ENCODE measurements at regions not wholly inside any gene's neighbourhood (a gene's known extent, or its start where the extent isn't known, plus 50 kb on each side); places are given as distances from the start of the nearest gene placed in this dataset.

- DNase-seq: no peak
Measured at GRCh38 chr4:178633263-178633662, 1191.0 kb upstream of the AGA start.

- no peak for DNase-seq
Measured at GRCh38 chr4:178664621-178665020, 1222.4 kb upstream of the AGA start.

DNA sequence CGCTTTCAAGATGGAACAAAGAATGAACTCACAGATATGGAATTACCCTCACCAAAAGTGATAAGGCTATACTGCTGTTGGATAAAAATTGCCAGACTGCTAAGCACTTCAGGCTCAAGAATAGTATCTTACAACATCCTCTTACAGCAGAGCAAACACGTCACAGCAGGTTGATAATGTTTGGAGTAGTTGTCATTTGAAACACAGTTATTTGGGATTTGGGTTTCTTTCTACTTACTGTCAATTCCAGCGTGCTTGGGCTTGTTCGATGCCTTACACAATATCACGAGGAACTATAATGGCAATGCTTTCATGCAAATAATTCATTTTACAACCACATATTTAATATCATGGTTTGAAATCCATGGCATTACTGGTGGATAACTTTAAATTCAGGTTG lies 1223.7 kb upstream of the AGA start:
- DNase-seq: no peak

DNA sequence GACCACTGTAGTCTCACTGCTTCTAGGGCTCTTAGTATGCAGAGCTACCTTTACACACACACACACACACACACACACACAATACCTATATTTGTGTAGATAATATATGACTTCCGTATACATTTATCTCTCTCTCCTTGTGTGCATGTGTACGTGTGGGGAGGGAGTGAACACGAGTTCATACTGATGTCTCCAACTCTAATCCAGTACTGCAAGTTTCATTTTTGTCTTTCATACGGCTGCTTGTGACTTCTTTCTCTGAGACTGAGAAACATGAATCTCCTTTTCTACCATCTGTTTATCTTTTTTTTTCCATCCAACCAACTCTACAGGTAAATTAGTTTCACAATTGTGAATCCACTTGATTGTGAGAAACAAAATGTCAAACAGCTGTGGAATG lies 1229.5 kb upstream of the AGA start:
- no peak for DNase-seq

DNA sequence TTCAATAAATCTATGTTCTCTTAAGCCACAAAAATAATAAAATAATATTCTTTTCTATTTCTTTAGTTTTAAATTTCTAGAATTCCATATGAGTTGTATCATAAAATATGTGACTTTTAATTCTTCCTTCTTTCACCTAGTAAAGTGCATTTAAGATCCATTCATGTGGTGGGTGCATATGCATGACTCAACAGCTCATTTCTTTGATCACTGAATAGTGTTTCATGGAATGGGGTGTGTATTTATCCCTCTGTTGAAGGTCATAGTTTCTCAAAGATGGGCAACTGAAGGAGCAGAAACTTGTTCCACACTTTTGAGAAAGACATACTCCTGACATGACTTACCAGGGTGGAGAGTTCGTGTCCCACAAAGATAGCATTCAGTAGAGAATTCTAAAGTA lies 1230.3 kb upstream of the AGA start:
- DNase-seq: no peak

DNA sequence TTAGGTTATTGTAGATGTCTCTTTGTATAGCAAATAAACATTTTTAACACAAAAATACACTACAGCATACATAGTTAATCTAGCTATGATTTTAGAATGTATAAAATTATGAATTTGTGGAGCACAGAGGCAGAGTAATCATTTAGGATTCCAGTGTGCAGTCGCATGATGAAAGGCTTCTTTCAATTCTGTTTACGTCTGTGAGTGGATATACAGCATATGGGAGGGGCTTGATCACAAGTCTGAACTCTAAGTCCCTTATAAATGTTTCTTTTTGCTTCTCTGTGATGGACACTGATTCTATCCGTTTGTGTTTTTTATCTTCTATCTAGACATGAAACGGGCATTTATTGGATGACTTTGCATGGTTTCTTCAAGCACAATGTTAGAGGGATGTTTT lies 1239.6 kb upstream of the AGA start:
- no peak for DNase-seq

- no peak for DNase-seq
Measured at GRCh38 chr4:178689926-178690325, 1247.7 kb upstream of the AGA start.

DNA sequence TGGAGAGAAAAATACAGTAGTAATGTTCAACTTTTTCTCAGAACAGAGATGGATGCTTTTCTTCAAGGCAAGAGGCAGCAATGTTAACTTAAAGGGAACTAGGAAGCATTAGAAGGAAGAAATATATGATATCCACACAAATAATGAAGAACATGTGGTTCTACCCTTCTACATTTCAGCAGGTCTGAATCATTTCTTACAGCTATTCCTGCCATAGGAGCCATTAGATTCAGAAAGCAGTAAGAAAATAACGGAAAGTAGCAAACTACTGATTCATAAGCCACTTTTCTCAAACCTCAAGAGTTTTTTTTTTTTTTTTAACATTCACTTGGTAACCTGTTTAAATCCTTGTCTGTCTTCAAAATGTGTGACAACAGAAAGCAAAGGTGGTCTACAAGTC lies 1251.6 kb upstream of the AGA start:
- no peak for DNase-seq

DNA sequence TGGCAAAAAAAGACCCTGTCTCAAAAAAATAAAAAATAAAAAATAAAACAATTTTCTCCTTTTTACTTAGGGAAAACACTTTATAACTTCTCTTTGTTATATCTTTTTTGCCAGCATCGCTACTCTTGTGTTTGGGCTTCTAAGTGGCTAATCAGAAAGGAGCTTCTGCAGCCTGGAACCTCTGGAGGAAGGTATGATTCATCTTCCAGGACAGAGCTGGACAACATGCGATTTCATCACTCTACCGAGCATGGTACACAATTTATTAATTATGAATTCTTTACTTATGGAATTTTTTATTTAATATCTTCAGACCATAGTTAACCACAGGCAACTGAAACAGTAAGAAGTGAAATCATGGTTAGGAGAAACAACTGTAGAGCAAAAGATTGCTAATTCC lies 1254.3 kb upstream of the AGA start:
- no peak for DNase-seq

DNA sequence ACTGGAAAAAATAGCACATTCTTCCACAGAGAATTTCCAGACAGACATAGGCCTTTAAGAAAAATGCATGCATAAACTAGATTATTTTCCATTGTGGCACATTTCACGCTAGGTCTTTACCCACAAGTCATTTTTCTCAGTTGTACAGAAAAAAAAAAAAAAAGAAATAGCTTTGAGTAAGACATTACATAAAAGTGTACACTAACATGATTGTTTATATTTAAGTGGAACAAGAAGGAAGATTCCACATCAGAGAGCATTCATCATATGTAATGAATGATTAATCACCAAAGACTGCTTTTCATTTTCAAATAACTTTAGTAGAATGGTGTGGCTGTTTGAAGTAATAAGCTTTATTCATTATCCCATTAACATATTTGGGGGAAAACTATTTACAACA lies 1270.2 kb upstream of the AGA start:
- no peak for DNase-seq

DNA sequence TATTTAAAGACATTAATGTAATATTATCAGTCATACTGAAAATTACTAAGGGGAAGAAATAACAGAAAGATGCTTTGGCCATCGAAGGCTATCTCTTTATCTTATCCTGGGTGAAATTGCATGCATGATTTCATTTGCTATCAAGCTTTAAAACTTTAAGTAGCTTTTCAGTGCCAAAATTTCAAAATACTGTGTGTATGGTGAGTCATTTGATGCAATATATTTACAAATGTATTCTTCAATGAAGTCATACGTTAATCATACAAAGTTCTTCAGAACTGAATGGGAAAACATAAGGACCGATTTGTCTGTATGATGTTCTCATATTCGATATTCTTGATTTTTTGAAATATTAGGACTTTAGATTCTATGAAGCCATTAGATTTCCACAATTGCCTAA lies 1295.8 kb upstream of the AGA start:
- no peak for DNase-seq

- no peak for DNase-seq
Measured at GRCh38 chr4:178745203-178745602, 1303.0 kb upstream of the AGA start.

DNA sequence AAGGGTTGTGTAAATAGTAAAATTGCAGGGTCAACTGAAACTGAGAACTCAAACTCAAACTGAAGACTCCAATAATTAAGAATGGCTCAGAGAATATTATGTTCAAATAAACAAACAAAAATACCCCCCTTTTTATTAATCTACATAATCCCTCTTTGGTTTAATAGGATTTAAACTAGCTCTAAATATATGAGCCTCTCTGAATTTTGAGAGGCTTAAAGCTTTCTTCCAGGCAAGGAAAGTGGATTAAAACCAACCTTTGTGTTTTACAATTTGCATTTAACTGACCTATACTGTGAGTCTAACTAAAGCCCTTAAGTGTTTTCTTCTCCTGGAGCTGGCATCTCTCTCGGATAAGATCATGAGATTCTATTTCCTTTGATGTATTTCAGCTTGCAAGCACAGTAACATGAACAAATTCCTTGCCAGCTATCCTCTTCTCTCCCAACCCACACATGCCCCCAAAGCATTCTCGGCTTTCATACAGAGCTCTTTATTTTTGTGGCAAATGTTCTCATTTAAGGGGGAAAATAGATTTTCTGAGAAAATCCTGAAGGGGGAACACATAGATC lies 1310.8 kb upstream of the AGA start:
- no peak for DNase-seq

DNA sequence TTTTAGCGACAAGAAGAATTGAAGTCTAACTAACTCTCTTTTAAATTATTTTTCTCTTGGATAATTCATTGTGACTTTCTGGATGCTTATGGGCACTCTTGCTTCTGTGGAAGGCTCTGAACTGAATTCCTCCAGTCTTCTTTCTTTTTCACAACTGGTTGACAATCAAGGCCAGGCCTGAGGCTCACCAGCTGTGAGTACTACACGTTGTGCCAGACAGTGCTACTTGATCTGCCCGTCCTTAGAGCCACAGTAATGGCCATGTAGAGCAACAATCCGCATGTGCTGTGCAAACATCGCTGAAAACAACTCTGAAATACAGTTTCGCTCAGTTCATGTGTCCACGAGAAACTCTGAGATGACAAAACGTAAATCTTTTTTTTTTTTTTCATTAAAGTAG lies 1336.3 kb upstream of the AGA start:
- no peak for DNase-seq

DNA sequence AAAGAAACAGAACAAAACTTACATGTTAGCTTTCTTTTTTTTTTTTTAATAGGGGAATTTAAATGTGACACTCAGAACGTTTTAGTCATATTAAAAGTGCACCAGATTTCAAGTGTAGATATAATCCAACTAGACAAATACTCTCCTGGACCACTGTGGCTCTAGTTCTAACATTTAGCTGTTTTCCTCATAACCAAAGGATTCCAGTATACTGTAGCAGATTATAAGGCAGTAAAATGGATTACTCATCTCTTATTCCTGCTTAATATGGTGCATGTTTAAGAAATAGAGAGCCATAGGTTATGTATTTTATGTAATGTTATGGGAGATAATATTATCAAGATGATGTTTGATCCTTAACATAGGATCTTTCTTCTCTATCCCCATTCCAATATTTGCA lies 1339.5 kb upstream of the AGA start:
- DNase-seq: no peak

- no peak for DNase-seq
Measured at GRCh38 chr4:178784491-178784890, 1342.3 kb upstream of the AGA start.

GRCh38 chr4:178789279-178789678 lies 1347.0 kb upstream of the AGA start:
- no peak for DNase-seq

DNA sequence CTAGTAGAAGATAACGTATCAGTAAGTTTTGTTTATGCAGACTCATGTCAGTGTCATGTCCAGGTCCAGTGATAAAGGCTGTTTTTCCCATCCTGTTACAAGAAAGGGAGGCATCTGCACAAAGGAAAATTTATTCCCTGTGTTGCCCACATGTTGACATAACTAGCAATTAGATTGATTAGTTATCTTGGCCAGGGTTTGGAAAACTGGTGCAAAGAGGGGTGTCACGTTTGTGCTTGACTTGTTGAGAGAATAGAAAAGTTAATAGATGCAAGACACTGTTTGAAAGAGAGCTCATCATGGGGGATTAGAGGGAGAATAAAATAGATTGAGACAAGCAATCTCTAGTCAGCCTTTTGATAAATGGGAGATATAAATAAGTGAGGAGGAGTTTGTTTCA lies 1357.0 kb upstream of the AGA start:
- no peak for DNase-seq

DNA sequence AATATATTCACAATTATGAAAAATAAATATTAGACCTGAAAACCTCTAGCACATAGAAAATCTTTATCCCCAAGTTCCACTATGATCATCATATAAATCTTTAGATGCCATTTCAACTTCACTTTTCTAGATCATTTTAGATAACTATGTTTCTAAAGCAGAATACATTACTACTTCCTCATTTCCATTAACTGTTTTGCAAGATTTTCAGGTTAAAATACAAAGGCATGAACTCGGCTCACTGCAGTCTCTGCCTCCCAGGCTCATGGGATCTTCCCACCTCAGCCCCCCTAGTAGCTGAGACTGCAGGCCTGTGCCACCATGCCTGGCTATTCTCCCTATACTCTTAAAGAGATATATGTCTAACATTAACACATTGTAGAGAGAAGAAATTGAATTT lies 1365.9 kb upstream of the AGA start:
- no peak for DNase-seq

- no peak for DNase-seq
Measured at GRCh38 chr4:178809921-178810320, 1367.7 kb upstream of the AGA start.

DNA sequence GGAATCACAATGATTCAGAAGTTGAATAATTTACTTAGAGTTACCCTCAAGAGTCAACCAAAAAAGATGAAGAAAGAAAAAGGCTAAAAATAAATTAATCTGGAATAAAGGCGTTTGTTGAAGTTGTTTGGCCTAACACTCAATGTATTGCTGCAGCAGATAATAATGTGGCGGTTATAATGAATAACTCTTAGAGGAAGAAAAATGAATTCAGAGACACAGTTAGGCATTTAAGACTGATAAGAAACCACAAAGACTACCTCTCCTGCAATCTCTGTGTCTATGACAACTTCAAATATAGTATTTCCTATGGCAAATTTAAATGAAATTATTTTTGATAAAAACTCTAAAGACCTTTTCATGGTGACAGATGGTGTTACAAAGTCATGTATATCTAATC lies 1369.1 kb upstream of the AGA start:
- no peak for DNase-seq

DNA sequence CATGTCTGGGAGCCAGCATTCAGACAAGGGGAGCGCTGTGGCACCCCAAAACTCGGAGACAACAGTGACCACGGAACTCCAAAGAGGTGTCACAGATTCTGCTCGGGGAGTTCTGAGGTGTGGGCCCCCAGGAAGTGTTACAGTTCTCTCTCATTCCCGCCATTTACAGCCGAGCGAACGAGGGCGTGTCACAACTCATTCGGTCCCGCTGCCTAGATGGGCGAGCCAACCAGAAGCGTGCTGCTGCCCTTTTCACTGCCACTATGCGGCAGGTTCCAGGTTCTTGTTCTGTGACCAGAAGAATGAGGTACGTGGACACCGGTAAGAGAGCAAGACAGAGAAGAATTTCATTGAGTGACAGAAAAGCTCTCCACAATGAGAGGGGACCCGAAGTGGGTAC lies 1370.6 kb upstream of the AGA start:
- DNase-seq: no peak

DNA sequence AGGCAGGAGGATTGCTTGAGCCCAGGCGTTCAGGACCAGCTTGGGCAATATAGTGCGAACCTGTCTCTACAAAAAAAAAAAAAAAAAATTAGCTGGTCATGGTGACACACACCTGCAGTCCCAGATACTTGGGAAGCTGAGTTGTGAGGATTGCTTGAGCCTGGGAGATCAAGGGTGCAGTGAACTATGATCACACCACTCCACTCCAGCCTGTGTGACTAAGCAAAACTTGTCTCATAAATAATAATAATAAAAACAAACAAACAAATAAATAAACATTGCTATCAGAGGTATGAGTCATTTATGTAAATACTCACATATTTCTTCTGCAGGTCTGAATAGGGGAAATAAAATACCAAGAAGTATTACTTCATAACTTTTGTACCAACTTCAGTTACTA lies 1372.7 kb upstream of the AGA start:
- DNase-seq: no peak

- DNase-seq: no peak
Measured at GRCh38 chr4:178823673-178824295, 1381.5 kb upstream of the AGA start.

GRCh38 chr4:178836865-178837264 lies 1394.6 kb upstream of the AGA start:
- no peak for DNase-seq

GRCh38 chr4:178838776-178839175 lies 1396.5 kb upstream of the AGA start:
- no peak for DNase-seq

Measured in activated effector memory CD4-positive, alpha-beta T cell treated with Interleukin-2 at 50 U/mL for 16 hours (primary cell).